Liver (tissue), 8 donors: ENCODE measurements at regions not wholly inside any gene's neighbourhood (a gene's known extent, or its start where the extent isn't known, plus 50 kb on each side); places are given as distances from the start of the nearest gene placed in this dataset.

Experiments
- DNase-seq: peaks from one replicate; pipeline ENCODE4 v3.0.0-alpha.2; 2017; ENCODE audit warnings: low spot score
- H3K27ac ChIP-seq, 2 donors: one replicate each; pipeline ENCODE4 v1.7.0; 2013; ENCODE audit warnings: inconsistent platforms in 2 of 2, low read length in 2 of 2, control low read depth in 1 of 2, low read depth in 1 of 2, mild to moderate bottlenecking in 1 of 2
- H3K27me3 ChIP-seq, 4 donors: one replicate each; pipeline versions ENCODE4 v1.6.1 to v1.7.0; 2013; ENCODE audit warnings: low read length in 3 of 4, inconsistent platforms in 1 of 4, mild to moderate bottlenecking in 1 of 4, moderate library complexity in 1 of 4; ENCODE audit not compliant: control insufficient read depth in 4 of 4, insufficient read depth in 4 of 4
- H3K36me3 ChIP-seq, 4 donors: one replicate each; pipeline versions ENCODE4 v1.6.1 to v1.7.0; 2013; ENCODE audit warnings: low read length in 3 of 4, mild to moderate bottlenecking in 3 of 4, low read depth in 1 of 4, moderate library complexity in 1 of 4; ENCODE audit not compliant: control insufficient read depth in 4 of 4, insufficient read depth in 3 of 4
- H3K4me1 ChIP-seq, 4 donors: one replicate each; pipeline versions ENCODE4 v1.6.1 to v1.7.0; 2013; ENCODE audit warnings: low read length in 3 of 4, mild to moderate bottlenecking in 3 of 4, moderate library complexity in 1 of 4; ENCODE audit not compliant: control insufficient read depth in 4 of 4, insufficient read depth in 4 of 4
- H3K4me3 ChIP-seq, 3 donors: one replicate each; pipeline versions ENCODE4 v1.6.1 to v1.7.0; 2013; ENCODE audit warnings: low read length in 3 of 3, control low read depth in 1 of 3, low read depth in 1 of 3, mild to moderate bottlenecking in 1 of 3
- H3K9ac ChIP-seq, 2 donors: one replicate each; pipeline ENCODE4 v1.7.0; 2013; ENCODE audit warnings: low read length in 2 of 2, mild to moderate bottlenecking in 2 of 2, moderate library complexity in 2 of 2, control low read depth in 1 of 2, low read depth in 1 of 2
- H3K9me3 ChIP-seq, 4 donors: one replicate each; pipeline versions ENCODE4 v1.6.1 to v1.7.0; 2013; ENCODE audit warnings: low read length in 3 of 4; ENCODE audit not compliant: control insufficient read depth in 4 of 4
- EGR1 ChIP-seq, 2 donors: IDR thresholded peaks; 2 replicates each; pipeline ENCODE4 v1.6.1; 2016 to 2018; ENCODE audit warnings: antibody characterized with exemption in 2 of 2, low read depth in 2 of 2
- FOXA1 ChIP-seq: IDR thresholded peaks from 2 replicates; pipeline ENCODE4 v1.6.1; 2016; ENCODE audit warnings: antibody characterized with exemption
- GABPA ChIP-seq, 2 donors: IDR thresholded peaks in 1 of 2; conservative IDR thresholded peaks in 1 of 2; 2 replicates each; pipeline ENCODE4 v1.6.1; 2016; ENCODE audit warnings: antibody characterized with exemption in 2 of 2, mild to moderate bottlenecking in 1 of 2, moderate library complexity in 1 of 2
- HNF4A ChIP-seq, 2 donors: conservative IDR thresholded peaks; 2 replicates each; pipeline ENCODE4 v1.6.1; 2016; ENCODE audit warnings: antibody characterized with exemption in 2 of 2, mild to moderate bottlenecking in 2 of 2
- HNF4G ChIP-seq: IDR thresholded peaks from 2 replicates; pipeline ENCODE4 v1.6.1; 2016; ENCODE audit warnings: antibody characterized with exemption
- RAD21 ChIP-seq, 2 donors: IDR thresholded peaks; 2 replicates each; pipeline ENCODE4 v1.6.1; 2016; ENCODE audit warnings: antibody characterized with exemption in 2 of 2, mild to moderate bottlenecking in 2 of 2
- RXRA ChIP-seq, 2 donors: IDR thresholded peaks; 2 replicates each; pipeline ENCODE4 v1.6.1; 2017 to 2018; ENCODE audit warnings: antibody characterized with exemption in 2 of 2, mild to moderate bottlenecking in 1 of 2
- SP1 ChIP-seq: IDR thresholded peaks from 2 replicates; pipeline ENCODE4 v1.6.1; 2018; ENCODE audit warnings: antibody characterized with exemption, mild to moderate bottlenecking
- TAF1 ChIP-seq: conservative IDR thresholded peaks from 2 replicates; pipeline ENCODE4 v1.6.1; 2016; ENCODE audit warnings: antibody characterized with exemption, mild to moderate bottlenecking
- YY1 ChIP-seq: IDR thresholded peaks from 2 replicates; pipeline ENCODE4 v1.6.1; 2016; ENCODE audit warnings: antibody characterized with exemption, mild to moderate bottlenecking
- WGBS: extraction: QIAGEN DNeasy Blood & Tissue Kit; methylation state at CpG from one replicate; pipeline ENCODE4 v1.1.7; 2013; 5-methylcytosine and 5-hydroxymethylcytosine counted together
- TF ChIP-seq, protein P1 (sequence below): IDR thresholded peaks from 2 replicates; pipeline ENCODE4 v1.6.1; 2016; ENCODE audit warnings: antibody characterized with exemption, mild to moderate bottlenecking
- TF ChIP-seq, protein P2 (sequence below): IDR thresholded peaks from 2 replicates; pipeline ENCODE4 v1.6.1; 2016; ENCODE audit warnings: antibody characterized with exemption
- TF ChIP-seq, protein P3 (sequence below): fragments of 150-350 bp; IDR thresholded peaks from 2 replicates; pipeline ENCODE4 v1.5.1; 2017; ENCODE audit warnings: improper control_type of control experiment, low read depth, low read length; ENCODE audit not compliant: missing input control
- donor health status: healthy.
- donor health status: healthy.
- donor health status: healthy.
- donor health status: healthy.
- donor health status: healthy.

DNA sequence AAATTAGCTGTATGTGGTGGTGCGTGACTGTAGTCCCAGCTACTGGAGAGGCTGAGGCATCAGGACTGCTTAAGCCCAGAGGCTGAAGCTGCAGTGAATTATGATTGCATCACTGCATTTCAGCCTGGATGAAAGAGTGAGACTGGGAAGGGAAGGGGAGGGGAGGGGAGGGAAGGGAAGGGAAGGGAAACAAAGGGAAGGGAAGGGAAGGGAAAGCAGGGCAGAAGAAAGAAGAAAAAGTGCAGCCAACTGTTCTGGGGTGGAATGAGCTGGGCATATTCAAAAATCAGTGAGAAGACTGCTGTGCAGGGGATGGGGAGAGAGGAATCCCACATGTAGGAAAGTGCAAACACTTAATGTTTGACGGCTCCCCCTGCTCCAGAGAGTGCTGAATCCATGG, 905.5 kb downstream of the UQCRFS1 start:
- no peak for DNase-seq
- no peak overlapping the region for H3K9ac ChIP-seq
- no peaks in the 10 kb centered on the region for H3K9me3 ChIP-seq
- H3K4me3 ChIP-seq: no peak overlapping the region
- no peaks in the 10 kb centered on the region for H3K4me1 ChIP-seq
- H3K27ac ChIP-seq: no peak overlapping the region
- no peaks in the 10 kb centered on the region for H3K27me3 ChIP-seq
- TF ChIP-seq, protein P1, sequence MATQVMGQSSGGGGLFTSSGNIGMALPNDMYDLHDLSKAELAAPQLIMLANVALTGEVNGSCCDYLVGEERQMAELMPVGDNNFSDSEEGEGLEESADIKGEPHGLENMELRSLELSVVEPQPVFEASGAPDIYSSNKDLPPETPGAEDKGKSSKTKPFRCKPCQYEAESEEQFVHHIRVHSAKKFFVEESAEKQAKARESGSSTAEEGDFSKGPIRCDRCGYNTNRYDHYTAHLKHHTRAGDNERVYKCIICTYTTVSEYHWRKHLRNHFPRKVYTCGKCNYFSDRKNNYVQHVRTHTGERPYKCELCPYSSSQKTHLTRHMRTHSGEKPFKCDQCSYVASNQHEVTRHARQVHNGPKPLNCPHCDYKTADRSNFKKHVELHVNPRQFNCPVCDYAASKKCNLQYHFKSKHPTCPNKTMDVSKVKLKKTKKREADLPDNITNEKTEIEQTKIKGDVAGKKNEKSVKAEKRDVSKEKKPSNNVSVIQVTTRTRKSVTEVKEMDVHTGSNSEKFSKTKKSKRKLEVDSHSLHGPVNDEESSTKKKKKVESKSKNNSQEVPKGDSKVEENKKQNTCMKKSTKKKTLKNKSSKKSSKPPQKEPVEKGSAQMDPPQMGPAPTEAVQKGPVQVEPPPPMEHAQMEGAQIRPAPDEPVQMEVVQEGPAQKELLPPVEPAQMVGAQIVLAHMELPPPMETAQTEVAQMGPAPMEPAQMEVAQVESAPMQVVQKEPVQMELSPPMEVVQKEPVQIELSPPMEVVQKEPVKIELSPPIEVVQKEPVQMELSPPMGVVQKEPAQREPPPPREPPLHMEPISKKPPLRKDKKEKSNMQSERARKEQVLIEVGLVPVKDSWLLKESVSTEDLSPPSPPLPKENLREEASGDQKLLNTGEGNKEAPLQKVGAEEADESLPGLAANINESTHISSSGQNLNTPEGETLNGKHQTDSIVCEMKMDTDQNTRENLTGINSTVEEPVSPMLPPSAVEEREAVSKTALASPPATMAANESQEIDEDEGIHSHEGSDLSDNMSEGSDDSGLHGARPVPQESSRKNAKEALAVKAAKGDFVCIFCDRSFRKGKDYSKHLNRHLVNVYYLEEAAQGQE: no peak
- TF ChIP-seq HNF4G (no peak), GABPA (IDR thresholded peaks at IDR 0.05 in 1 of 2, conservative IDR thresholded peaks at IDR 0.05 in 1 of 2) (no peak), EGR1 (IDR thresholded peaks at IDR 0.05; ENCODE audit: low read depth in 2 of 2) (no peak), YY1 (no peak)
- TF ChIP-seq, protein P2, sequence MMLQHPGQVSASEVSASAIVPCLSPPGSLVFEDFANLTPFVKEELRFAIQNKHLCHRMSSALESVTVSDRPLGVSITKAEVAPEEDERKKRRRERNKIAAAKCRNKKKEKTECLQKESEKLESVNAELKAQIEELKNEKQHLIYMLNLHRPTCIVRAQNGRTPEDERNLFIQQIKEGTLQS: no peak
- no peaks in the 10 kb centered on the region for H3K36me3 ChIP-seq
- WGBS: 51% methylated on average over 2 of the region's 2 CpGs

DNA sequence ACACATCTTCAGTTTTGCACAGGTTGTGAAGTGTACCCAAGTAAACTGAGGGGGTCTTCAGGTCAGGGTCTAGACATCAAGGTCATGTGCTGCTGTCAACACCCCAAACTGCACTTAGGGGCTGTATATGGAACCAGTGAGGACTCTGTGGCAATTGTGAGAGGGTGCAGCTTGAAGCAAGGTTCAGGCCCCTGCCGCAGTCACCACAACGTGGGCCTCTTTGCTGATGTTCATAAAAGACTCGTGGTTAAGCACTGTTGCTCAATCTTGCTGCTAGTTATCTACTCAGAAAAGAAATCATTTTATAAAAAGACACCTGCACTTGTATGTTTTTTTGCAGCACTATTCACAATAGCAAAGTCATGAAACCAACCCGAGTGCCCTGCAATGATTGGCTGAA, 907.4 kb downstream of the UQCRFS1 start:
- no peaks in the 10 kb centered on the region for H3K9me3 ChIP-seq
- no peak for DNase-seq
- H3K4me3 ChIP-seq: no peak overlapping the region
- H3K27me3 ChIP-seq: no peaks in the 10 kb centered on the region
- no peak overlapping the region for H3K9ac ChIP-seq
- H3K4me1 ChIP-seq: no peaks in the 10 kb centered on the region
- TF ChIP-seq TAF1: no peak
- no peak for TF ChIP-seq YY1
- TF ChIP-seq HNF4A (conservative IDR thresholded peaks at IDR 0.05): no peak
- TF ChIP-seq, protein P3, sequence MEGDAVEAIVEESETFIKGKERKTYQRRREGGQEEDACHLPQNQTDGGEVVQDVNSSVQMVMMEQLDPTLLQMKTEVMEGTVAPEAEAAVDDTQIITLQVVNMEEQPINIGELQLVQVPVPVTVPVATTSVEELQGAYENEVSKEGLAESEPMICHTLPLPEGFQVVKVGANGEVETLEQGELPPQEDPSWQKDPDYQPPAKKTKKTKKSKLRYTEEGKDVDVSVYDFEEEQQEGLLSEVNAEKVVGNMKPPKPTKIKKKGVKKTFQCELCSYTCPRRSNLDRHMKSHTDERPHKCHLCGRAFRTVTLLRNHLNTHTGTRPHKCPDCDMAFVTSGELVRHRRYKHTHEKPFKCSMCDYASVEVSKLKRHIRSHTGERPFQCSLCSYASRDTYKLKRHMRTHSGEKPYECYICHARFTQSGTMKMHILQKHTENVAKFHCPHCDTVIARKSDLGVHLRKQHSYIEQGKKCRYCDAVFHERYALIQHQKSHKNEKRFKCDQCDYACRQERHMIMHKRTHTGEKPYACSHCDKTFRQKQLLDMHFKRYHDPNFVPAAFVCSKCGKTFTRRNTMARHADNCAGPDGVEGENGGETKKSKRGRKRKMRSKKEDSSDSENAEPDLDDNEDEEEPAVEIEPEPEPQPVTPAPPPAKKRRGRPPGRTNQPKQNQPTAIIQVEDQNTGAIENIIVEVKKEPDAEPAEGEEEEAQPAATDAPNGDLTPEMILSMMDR: no peak
- no peak for TF ChIP-seq SP1
- TF ChIP-seq, protein P2: no peak
- TF ChIP-seq FOXA1: no peak
- no peak overlapping the region for H3K27ac ChIP-seq
- no peaks in the 10 kb centered on the region for H3K36me3 ChIP-seq
- WGBS: 76% methylated on average over 4 of the region's 4 CpGs

DNA sequence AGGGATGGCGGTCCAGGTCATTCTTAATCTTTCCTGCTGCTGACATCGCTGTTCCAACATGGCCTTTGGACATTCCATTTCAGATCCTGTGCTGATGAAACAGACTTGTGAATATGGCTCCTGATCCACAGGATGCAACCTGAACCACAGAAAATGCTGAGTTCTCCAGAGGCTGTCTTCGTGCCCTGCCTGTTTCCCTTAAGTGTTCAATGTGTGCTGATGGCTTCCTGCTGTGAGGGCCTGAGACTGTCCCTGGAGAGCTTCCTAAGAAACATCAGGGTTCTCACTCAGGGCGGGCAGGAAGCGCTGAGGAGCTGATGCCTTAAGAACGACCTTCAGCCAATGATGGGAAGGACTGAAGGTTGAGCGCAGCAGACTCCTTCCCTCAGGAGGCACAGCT, 909.4 kb downstream of the UQCRFS1 start:
- no peaks in the 10 kb centered on the region for H3K4me1 ChIP-seq
- no peak for DNase-seq
- H3K27ac ChIP-seq: no peak overlapping the region
- H3K27me3 ChIP-seq: no peaks in the 10 kb centered on the region
- no peak overlapping the region for H3K4me3 ChIP-seq
- WGBS: 65% methylated on average over 7 of the region's 7 CpGs
- no peak for TF ChIP-seq RXRA (IDR thresholded peaks at IDR 0.05)
- TF ChIP-seq GABPA (IDR thresholded peaks at IDR 0.05 in 1 of 2, conservative IDR thresholded peaks at IDR 0.05 in 1 of 2): no peak
- TF ChIP-seq HNF4A (conservative IDR thresholded peaks at IDR 0.05): no peak
- no peak for TF ChIP-seq RAD21 (IDR thresholded peaks at IDR 0.05)
- H3K9me3 ChIP-seq: no peaks in the 10 kb centered on the region
- no peak overlapping the region for H3K9ac ChIP-seq
- H3K36me3 ChIP-seq: no peaks in the 10 kb centered on the region
